ENCODE measurements at regions not wholly inside any gene's neighbourhood (a gene's known extent, or its start where the extent isn't known, plus 50 kb on each side); places are given as distances from the start of the nearest gene placed in this dataset.

GRCh38 chr3:161884830-161885229 lies 388.2 kb downstream of the OTOL1 start:
- intact Hi-C loops (cut with micrococcal nuclease) = no loop called here
- CTCF ChIA-PET = no interaction called here
- Mint-ChIP-seq H3K27ac (no peak overlapping the region), H3K4me1 (ENCODE audit: low read depth) (no peaks in the 10 kb centered on the region), H3K4me3 (no peak overlapping the region), H3K27me3 (no peaks in the 10 kb centered on the region), H3K9me3 (peaks cover 10% of the 10 kb centered on the region), H3K36me3 (ENCODE audit: low read depth) (no peaks in the 10 kb centered on the region)
- ATAC-seq = no peak
- no peak for DNase-seq
- POLR2A ChIA-PET = no interaction called here
- TF ChIP-seq, protein P1, sequence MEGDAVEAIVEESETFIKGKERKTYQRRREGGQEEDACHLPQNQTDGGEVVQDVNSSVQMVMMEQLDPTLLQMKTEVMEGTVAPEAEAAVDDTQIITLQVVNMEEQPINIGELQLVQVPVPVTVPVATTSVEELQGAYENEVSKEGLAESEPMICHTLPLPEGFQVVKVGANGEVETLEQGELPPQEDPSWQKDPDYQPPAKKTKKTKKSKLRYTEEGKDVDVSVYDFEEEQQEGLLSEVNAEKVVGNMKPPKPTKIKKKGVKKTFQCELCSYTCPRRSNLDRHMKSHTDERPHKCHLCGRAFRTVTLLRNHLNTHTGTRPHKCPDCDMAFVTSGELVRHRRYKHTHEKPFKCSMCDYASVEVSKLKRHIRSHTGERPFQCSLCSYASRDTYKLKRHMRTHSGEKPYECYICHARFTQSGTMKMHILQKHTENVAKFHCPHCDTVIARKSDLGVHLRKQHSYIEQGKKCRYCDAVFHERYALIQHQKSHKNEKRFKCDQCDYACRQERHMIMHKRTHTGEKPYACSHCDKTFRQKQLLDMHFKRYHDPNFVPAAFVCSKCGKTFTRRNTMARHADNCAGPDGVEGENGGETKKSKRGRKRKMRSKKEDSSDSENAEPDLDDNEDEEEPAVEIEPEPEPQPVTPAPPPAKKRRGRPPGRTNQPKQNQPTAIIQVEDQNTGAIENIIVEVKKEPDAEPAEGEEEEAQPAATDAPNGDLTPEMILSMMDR (IDR thresholded peaks at IDR 0.05) = no peak

GRCh38 chr3:161890147-161890625 lies 393.6 kb downstream of the OTOL1 start:
- no peaks in the 10 kb centered on the region for H3K36me3 Mint-ChIP-seq (ENCODE audit: low read depth)
- TF ChIP-seq, protein P1 (IDR thresholded peaks at IDR 0.05) = no peak
- DNase-seq = no peak
- peaks cover 4% of the 10 kb centered on the region for H3K9me3 Mint-ChIP-seq
- no peak for ATAC-seq
- ChIA-PET POLR2A (no interaction called here), CTCF (no interaction called here)
- no peak overlapping the region for H3K4me3 Mint-ChIP-seq
- no peak overlapping the region for H3K27ac Mint-ChIP-seq
- no peaks in the 10 kb centered on the region for H3K4me1 Mint-ChIP-seq (ENCODE audit: low read depth)
- intact Hi-C loops (cut with micrococcal nuclease) = no loop called here
- H3K27me3 Mint-ChIP-seq = no peaks in the 10 kb centered on the region

GRCh38 chr3:161893972-161894371 lies 397.4 kb downstream of the OTOL1 start:
- ATAC-seq (no peak), DNase-seq (no peak)
- Mint-ChIP-seq H3K27me3 (no peaks in the 10 kb centered on the region), H3K4me1 (ENCODE audit: low read depth) (no peaks in the 10 kb centered on the region), H3K27ac (no peak overlapping the region), H3K4me3 (no peak overlapping the region), H3K36me3 (ENCODE audit: low read depth) (no peaks in the 10 kb centered on the region), H3K9me3 (peaks cover 2% of the 10 kb centered on the region)
- intact Hi-C loops (cut with micrococcal nuclease) = no loop called here
- TF ChIP-seq, protein P1 (IDR thresholded peaks at IDR 0.05) = no peak
- ChIA-PET CTCF (no interaction called here), POLR2A (no interaction called here)

GRCh38 chr3:161894657-161895056 lies 398.0 kb downstream of the OTOL1 start:
- ATAC-seq (no peak), DNase-seq (no peak)
- no peaks in the 10 kb centered on the region for H3K36me3 Mint-ChIP-seq (ENCODE audit: low read depth)
- no peak overlapping the region for H3K4me3 Mint-ChIP-seq
- POLR2A ChIA-PET = no interaction called here
- CTCF ChIA-PET = no interaction called here
- no peaks in the 10 kb centered on the region for H3K4me1 Mint-ChIP-seq (ENCODE audit: low read depth)
- peaks cover 2% of the 10 kb centered on the region for H3K9me3 Mint-ChIP-seq
- H3K27me3 Mint-ChIP-seq = no peaks in the 10 kb centered on the region
- no peak overlapping the region for H3K27ac Mint-ChIP-seq
- intact Hi-C loops (cut with micrococcal nuclease) = no loop called here
- TF ChIP-seq, protein P1 (IDR thresholded peaks at IDR 0.05) = no peak

DNA sequence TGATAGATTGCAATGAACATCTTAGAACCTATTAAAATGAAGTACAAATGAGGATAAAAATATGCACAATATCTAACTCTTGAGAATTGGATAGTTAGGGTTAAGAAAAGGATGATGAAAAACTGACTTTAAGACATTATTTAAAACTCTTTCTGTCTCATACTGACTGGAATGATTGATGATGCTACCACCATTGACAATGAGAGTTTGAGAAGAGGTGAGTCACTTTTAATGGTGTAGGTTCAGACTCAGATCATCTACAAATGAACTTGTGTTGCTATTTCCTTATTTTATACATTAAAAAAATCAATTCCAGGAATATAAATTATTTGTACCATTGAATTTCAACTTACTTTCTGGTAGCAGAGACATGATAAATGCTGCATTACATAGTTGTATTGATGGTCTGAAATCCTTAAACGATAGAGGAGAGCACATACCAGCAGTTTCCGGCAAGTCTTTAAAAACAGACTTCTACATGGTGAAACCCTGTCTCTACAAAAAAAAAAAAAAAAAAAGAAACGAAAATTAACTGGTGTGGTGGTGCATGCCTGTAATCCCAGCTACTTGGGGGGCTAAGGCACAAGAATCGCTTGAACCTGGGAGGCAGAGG lies 409.0 kb downstream of the OTOL1 start:
- Mint-ChIP-seq H3K4me1 (ENCODE audit: low read depth) (no peaks in the 10 kb centered on the region), H3K4me3 (no peak overlapping the region), H3K36me3 (ENCODE audit: low read depth) (no peaks in the 10 kb centered on the region), H3K27ac (no peak overlapping the region), H3K27me3 (no peaks in the 10 kb centered on the region), H3K9me3 (peaks cover 4% of the 10 kb centered on the region)
- TF ChIP-seq, protein P1 (IDR thresholded peaks at IDR 0.05) = no peak
- no peak for DNase-seq
- CTCF ChIA-PET = no interaction called here
- intact Hi-C loops (cut with micrococcal nuclease) = no loop called here
- POLR2A ChIA-PET = no interaction called here
- no peak for ATAC-seq
